ENCODE measurements at regions not wholly inside any gene's neighbourhood (a gene's known extent, or its start where the extent isn't known, plus 50 kb on each side); places are given as distances from the start of the nearest gene placed in this dataset.

GRCh38 chr10:34003561-34003960 is 669.1 kb upstream of the NRP1 start:
- Histone ChIP-seq H3K36me3 (replicated peaks in 1 of 2; ENCODE audit: control insufficient read depth in 1 of 2, insufficient read depth in 2 of 2, low read length in 2 of 2) (no peaks in the 10 kb centered on the region), H3K27ac (ENCODE audit: low read depth in 1 of 2, low read length in 2 of 2) (no peak overlapping the region), H3K27me3 (ENCODE audit: control insufficient read depth in 2 of 2, insufficient read depth in 2 of 2, low read length in 2 of 2) (no peaks in the 10 kb centered on the region), H3K9ac (ENCODE audit: insufficient read depth, low read length, poor library complexity, severe bottlenecking) (no peak overlapping the region), H3K4me3 (replicated peaks in 1 of 3; ENCODE audit: low read depth in 2 of 3, low read length in 3 of 3) (no peak overlapping the region), H3K79me2 (ENCODE audit: insufficient read depth, low read length) (no peaks in the 10 kb centered on the region), H3K4me1 (ENCODE audit: control insufficient read depth in 1 of 2, insufficient read depth in 2 of 2, low read length in 2 of 2) (no peaks in the 10 kb centered on the region), H2AFZ (ENCODE audit: insufficient read depth, low read depth, low read length, poor library complexity, severe bottlenecking) (no peak overlapping the region), H3K9me3 (replicated peaks in 1 of 2; ENCODE audit: control insufficient read depth in 1 of 2, insufficient read depth in 1 of 2, low read length in 2 of 2) (peaks cover 0 to 6% of the 10 kb centered on the region in 2 donors), H4K20me1 (ENCODE audit: insufficient read depth, low read length) (no peaks in the 10 kb centered on the region), H3K4me2 (replicated peaks; ENCODE audit: extremely low read depth, low read length, poor library complexity, severe bottlenecking) (no peak overlapping the region)
- Mint-ChIP-seq H3K27ac (no peak overlapping the region), H3K9me3 (peaks cover 0 to 6% (median 2%) of the 10 kb centered on the region in 7 donors), H3K4me3 (no peak overlapping the region), H3K4me1 (no peaks in the 10 kb centered on the region), H3K36me3 (no peaks in the 10 kb centered on the region), H3K27me3 (ENCODE audit: low read depth in 3 of 3) (peaks cover 0 to 4% (median 0%) of the 10 kb centered on the region in 3 donors)
- intact Hi-C loops (cut with micrococcal nuclease) = no loop called here
- 72% methylated on average over 6 of the region's 7 CpGs for whole genome bisulfite sequencing (ENCODE audit: insufficient coverage)
- DNase-seq = no peak
- TF ChIP-seq, protein P1, sequence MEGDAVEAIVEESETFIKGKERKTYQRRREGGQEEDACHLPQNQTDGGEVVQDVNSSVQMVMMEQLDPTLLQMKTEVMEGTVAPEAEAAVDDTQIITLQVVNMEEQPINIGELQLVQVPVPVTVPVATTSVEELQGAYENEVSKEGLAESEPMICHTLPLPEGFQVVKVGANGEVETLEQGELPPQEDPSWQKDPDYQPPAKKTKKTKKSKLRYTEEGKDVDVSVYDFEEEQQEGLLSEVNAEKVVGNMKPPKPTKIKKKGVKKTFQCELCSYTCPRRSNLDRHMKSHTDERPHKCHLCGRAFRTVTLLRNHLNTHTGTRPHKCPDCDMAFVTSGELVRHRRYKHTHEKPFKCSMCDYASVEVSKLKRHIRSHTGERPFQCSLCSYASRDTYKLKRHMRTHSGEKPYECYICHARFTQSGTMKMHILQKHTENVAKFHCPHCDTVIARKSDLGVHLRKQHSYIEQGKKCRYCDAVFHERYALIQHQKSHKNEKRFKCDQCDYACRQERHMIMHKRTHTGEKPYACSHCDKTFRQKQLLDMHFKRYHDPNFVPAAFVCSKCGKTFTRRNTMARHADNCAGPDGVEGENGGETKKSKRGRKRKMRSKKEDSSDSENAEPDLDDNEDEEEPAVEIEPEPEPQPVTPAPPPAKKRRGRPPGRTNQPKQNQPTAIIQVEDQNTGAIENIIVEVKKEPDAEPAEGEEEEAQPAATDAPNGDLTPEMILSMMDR (IDR thresholded peaks at IDR 0.05) = no peak

DNA sequence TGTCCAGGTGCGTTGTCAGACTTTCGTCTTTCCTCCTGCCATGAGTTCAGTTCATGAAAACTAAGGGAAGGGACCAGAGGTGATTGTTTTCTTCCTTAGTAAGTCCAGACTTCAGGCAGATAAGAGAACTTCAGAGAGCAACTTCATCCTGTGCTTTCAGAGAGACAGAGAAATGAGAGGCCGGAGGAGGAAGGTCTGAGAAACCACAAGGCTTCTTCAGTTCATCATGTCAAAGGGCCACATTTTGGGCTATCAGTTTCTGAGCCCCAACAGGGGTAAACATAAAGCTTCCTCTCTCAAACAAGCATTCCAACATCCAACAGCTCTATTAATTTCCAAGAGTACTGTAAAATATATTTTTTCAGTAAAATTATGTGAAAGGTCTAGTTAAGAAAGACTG is 668.4 kb upstream of the NRP1 start:
- H3K9me3 Mint-ChIP-seq = peaks cover 0 to 9% (median 2%) of the 10 kb centered on the region in 7 donors
- H3K27ac Mint-ChIP-seq = no peak overlapping the region
- no peak overlapping the region for H3K9ac ChIP-seq (ENCODE audit: insufficient read depth, low read length, poor library complexity, severe bottlenecking)
- H3K79me2 ChIP-seq (ENCODE audit: insufficient read depth, low read length) = no peaks in the 10 kb centered on the region
- no peak for DNase-seq
- H3K27ac ChIP-seq (ENCODE audit: low read depth in 1 of 2, low read length in 2 of 2) = no peak overlapping the region
- H3K36me3 ChIP-seq (replicated peaks in 1 of 2; ENCODE audit: control insufficient read depth in 1 of 2, insufficient read depth in 2 of 2, low read length in 2 of 2) = no peaks in the 10 kb centered on the region
- TF ChIP-seq, protein P1 (IDR thresholded peaks at IDR 0.05) = no peak
- H3K9me3 ChIP-seq (replicated peaks in 1 of 2; ENCODE audit: control insufficient read depth in 1 of 2, insufficient read depth in 1 of 2, low read length in 2 of 2) = peaks cover 0 to 6% of the 10 kb centered on the region in 2 donors
- intact Hi-C loops (cut with micrococcal nuclease) = no loop called here
- no peak overlapping the region for H3K4me3 ChIP-seq (replicated peaks in 1 of 3; ENCODE audit: low read depth in 2 of 3, low read length in 3 of 3)
- WGBS (ENCODE audit: insufficient coverage) = 80% methylated on average over 2 of the region's 3 CpGs
- H3K4me3 Mint-ChIP-seq = no peak overlapping the region
- H3K4me1 ChIP-seq (ENCODE audit: control insufficient read depth in 1 of 2, insufficient read depth in 2 of 2, low read length in 2 of 2) = no peaks in the 10 kb centered on the region
- no peaks in the 10 kb centered on the region for H3K4me1 Mint-ChIP-seq
- no peak overlapping the region for H3K4me2 ChIP-seq (replicated peaks; ENCODE audit: extremely low read depth, low read length, poor library complexity, severe bottlenecking)
- H4K20me1 ChIP-seq (ENCODE audit: insufficient read depth, low read length) = no peaks in the 10 kb centered on the region
- peaks cover 0 to 4% (median 0%) of the 10 kb centered on the region in 3 donors for H3K27me3 Mint-ChIP-seq (ENCODE audit: low read depth in 3 of 3)
- no peaks in the 10 kb centered on the region for H3K27me3 ChIP-seq (ENCODE audit: control insufficient read depth in 2 of 2, insufficient read depth in 2 of 2, low read length in 2 of 2)
- no peaks in the 10 kb centered on the region for H3K36me3 Mint-ChIP-seq
- H2AFZ ChIP-seq (ENCODE audit: insufficient read depth, low read depth, low read length, poor library complexity, severe bottlenecking) = no peak overlapping the region

Data from CD14-positive monocyte (primary cell).